Liver (tissue), 3 donors: ENCODE measurements at regions not wholly inside any gene's neighbourhood (a gene's known extent, or its start where the extent isn't known, plus 50 kb on each side); places are given as distances from the start of the nearest gene placed in this dataset.

Source experiments
- GABPA ChIP-seq, 2 donors: IDR thresholded peaks in 1 of 2; conservative IDR thresholded peaks in 1 of 2; 2 replicates each; pipeline ENCODE4 v1.6.1; 2016; ENCODE audit warnings: antibody characterized with exemption in 2 of 2, mild to moderate bottlenecking in 1 of 2, moderate library complexity in 1 of 2
- NR2F2 ChIP-seq: IDR thresholded peaks from 2 replicates; pipeline ENCODE4 v1.6.1; 2016; ENCODE audit warnings: antibody characterized with exemption
- SP1 ChIP-seq: IDR thresholded peaks from 2 replicates; pipeline ENCODE4 v1.6.1; 2018; ENCODE audit warnings: antibody characterized with exemption, mild to moderate bottlenecking
- TAF1 ChIP-seq: conservative IDR thresholded peaks from 2 replicates; pipeline ENCODE4 v1.6.1; 2016; ENCODE audit warnings: antibody characterized with exemption, mild to moderate bottlenecking
- YY1 ChIP-seq: IDR thresholded peaks from 2 replicates; pipeline ENCODE4 v1.6.1; 2016; ENCODE audit warnings: antibody characterized with exemption, mild to moderate bottlenecking
- TF ChIP-seq, protein P1 (sequence below): fragments of 150-350 bp; IDR thresholded peaks from 2 replicates; pipeline ENCODE4 v1.5.1; 2017; ENCODE audit warnings: improper control_type of control experiment, low read depth, low read length; ENCODE audit not compliant: missing input control
- donor health status: healthy.
- donor health status: healthy.

DNA sequence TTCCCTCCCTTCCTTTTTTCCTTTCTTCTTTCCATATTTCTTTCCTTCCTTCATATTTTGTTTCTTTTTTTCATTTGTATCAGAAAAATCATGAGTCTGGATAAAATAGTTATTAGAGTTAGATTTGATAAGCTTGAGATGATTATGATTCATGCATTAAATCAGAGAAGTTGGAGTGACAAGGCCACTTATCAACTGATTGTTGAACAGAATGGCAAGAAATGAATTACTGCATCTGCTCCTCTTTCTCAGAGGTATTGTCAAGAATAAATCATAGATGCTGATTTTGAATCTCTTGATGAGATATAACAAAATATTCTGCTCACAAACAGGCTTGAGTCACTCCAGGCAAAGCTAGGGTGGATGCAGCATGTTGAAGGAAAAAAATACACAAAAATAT, 54.6 kb upstream of the ANO5 start:
- TF ChIP-seq SP1 (no peak), NR2F2 (no peak), TAF1 (no peak), YY1 (no peak), GABPA (IDR thresholded peaks at IDR 0.05 in 1 of 2, conservative IDR thresholded peaks at IDR 0.05 in 1 of 2) (no peak)
- TF ChIP-seq, protein P1, sequence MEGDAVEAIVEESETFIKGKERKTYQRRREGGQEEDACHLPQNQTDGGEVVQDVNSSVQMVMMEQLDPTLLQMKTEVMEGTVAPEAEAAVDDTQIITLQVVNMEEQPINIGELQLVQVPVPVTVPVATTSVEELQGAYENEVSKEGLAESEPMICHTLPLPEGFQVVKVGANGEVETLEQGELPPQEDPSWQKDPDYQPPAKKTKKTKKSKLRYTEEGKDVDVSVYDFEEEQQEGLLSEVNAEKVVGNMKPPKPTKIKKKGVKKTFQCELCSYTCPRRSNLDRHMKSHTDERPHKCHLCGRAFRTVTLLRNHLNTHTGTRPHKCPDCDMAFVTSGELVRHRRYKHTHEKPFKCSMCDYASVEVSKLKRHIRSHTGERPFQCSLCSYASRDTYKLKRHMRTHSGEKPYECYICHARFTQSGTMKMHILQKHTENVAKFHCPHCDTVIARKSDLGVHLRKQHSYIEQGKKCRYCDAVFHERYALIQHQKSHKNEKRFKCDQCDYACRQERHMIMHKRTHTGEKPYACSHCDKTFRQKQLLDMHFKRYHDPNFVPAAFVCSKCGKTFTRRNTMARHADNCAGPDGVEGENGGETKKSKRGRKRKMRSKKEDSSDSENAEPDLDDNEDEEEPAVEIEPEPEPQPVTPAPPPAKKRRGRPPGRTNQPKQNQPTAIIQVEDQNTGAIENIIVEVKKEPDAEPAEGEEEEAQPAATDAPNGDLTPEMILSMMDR = no peak
